H54 (cell line): ENCODE measurements at regions not wholly inside any gene's neighbourhood (a gene's known extent, or its start where the extent isn't known, plus 50 kb on each side); places are given as distances from the start of the nearest gene placed in this dataset.
"Not testable (repeated sequence)": the region's sequence is repeated elsewhere in the genome, so short reads cannot be mapped to it uniquely, and the experiment has no call there.

Experiments
- DNase-seq: peaks from one replicate; pipeline ENCODE4 v3.0.0; 2011; ENCODE audit warnings: low spot score, mixed read lengths; ENCODE audit not compliant: insufficient read length
- FAIRE-seq: peaks from 3 replicates; lab custom pipeline; 2011; peaks lifted over from hg19 to GRCh38; lab: Jason Lieb, UNC
- POLR2A ChIP-seq: IDR thresholded peaks from 2 replicates; pipeline ENCODE4 v1.6.1; 2011; ENCODE audit warnings: low read depth, mild to moderate bottlenecking, low read length

DNA sequence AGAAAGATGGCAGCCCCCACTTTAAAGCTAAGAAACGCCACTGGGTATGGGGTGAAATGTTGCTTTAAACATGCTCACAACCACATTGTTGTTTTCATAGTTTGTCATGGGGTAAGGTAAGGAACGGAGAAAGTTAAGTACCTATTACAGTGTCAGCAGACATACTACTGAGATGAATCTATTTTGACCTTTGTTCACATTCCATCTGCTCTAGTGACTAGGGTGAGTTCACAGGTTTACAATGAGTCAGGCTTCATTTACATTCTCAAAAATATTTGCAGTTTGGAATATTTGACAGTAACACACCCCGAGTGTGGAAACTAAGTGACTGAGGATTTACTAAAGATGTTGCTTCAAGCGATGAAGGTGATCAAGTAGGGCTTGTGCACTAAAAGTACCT is 428.7 kb upstream of the ACVR2A start:
- FAIRE-seq = peak; percentile 87
- no peak for TF ChIP-seq POLR2A
- DNase-seq = peak; percentile 12

DNA sequence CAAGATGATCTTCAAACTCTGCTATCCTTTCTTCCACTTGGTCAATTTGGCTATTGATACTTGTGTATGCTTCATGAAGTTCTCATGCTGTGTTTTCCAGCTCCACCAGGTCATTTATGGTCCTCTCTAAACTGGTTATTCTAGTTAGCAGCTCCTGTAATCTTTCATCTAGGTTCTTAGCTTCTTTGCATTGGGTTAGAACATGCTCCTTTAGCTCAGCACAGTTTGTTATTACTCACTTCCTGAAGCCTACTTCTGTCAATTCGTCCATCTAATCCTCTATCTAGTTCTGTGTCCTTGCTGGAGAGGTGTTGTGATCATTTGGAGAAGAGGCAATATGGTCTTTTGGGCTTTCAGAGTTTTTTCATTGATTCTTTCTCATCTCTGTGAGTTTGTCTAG is 430.2 kb upstream of the ACVR2A start:
- not testable (repeated sequence) for FAIRE-seq, DNase-seq

- no peak for TF ChIP-seq POLR2A
- DNase-seq (no peak), FAIRE-seq (no peak)
These were observed 436.5 kb upstream of the ACVR2A start for GRCh38 chr2:147408357-147408756.

DNA sequence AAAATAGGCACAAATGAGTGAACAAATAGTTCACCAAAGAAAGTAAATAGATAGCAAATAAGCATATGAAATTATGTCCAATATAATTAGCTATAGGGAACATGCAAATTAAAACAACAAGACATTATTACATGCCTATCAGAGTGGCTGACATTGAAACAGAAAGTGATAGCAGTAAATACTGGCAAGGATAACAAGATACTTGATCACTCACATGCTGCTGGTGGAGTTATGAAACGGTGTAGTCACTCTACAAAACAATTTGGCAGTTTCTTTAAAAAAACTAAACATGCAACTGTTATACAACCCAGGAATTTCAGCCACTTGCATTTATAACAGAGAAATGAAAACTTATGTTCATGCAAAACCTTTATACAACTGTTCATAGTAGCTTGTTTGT is 439.2 kb upstream of the ACVR2A start:
- FAIRE-seq = no peak

GRCh38 chr2:147398996-147399395 is 445.8 kb upstream of the ACVR2A start:
- TF ChIP-seq POLR2A = no peak
- DNase-seq (no peak), FAIRE-seq (no peak)

More for the DNA sequence above, 439.2 kb upstream of the ACVR2A start:
- no peak for TF ChIP-seq POLR2A
- DNase-seq = no peak

GRCh38 chr2:147398301-147398700 is 446.5 kb upstream of the ACVR2A start:
- no peak for DNase-seq
- FAIRE-seq = no peak

GRCh38 chr2:147396890-147397289 is 447.9 kb upstream of the ACVR2A start:
- FAIRE-seq = no peak
- DNase-seq = no peak
- TF ChIP-seq POLR2A = no peak

More at GRCh38 chr2:147398301-147398700, 446.5 kb upstream of the ACVR2A start:
- TF ChIP-seq POLR2A = no peak

GRCh38 chr2:147394179-147394790 is 450.5 kb upstream of the ACVR2A start:
- DNase-seq (no peak), FAIRE-seq (no peak)
- no peak for TF ChIP-seq POLR2A

DNA sequence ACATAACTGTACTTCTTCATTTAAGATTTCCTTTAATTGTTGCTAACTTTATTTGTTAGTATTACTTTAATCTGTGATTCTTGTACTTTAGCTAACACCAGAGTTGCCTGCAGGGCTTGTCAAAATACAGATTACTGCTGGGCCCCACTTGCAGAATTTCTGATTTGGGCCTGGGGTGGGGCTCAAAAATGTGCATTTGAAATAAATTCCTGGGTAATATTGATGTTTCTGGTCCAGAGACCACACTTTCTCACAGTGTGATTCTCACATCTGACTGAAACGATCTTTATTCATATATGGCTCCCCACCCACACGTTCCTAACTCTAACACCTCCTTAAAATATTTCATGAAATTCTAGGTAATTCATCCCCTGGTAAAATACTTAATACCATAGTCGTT is 452.6 kb upstream of the ACVR2A start:
- TF ChIP-seq POLR2A = no peak
- FAIRE-seq = no peak

DNA sequence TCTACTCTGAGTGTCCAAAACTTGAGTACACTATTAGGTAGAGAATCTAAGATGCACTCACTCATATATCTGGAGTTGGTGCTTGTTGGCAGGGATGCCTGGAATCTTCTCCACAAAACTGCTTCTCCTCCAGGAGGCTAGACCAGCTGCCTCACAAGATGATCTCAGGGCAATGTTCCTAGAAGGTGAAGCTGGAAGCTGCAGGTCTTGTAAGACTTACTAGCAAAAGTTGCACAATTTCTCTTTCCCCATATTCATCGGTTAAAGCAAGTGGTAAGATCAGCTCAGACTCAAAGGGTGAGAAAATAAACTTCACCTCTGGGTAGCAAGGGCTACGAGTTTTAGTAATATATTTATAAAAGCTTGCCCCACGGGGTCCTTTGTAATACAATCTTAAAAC is 454.4 kb upstream of the ACVR2A start:
- FAIRE-seq (no peak), DNase-seq (no peak)
- no peak for TF ChIP-seq POLR2A

More for the DNA sequence above, 452.6 kb upstream of the ACVR2A start:
- DNase-seq = no peak

- FAIRE-seq (no peak), DNase-seq (no peak)
- no peak for TF ChIP-seq POLR2A
These were observed 455.6 kb upstream of the ACVR2A start for GRCh38 chr2:147389218-147389617.

DNA sequence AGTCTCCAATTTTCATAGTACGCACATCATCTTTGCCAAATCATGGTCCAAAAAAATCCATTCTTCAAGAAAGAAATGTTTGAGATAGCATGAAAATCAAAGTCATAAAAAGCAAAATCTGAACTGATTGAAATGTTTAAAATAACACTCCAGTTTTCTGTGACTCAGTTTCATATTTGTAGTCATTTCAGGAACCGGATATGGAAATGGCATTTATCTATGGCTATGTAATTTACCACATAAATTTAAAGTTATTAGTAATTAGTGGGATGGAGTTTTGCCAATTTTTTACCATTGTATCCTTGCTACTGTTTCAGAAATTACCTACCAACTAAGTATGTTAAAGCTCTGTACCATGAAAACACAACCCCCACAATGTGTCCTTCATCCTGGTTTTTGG is 456.6 kb upstream of the ACVR2A start:
- TF ChIP-seq POLR2A = no peak
- FAIRE-seq = no peak

DNA sequence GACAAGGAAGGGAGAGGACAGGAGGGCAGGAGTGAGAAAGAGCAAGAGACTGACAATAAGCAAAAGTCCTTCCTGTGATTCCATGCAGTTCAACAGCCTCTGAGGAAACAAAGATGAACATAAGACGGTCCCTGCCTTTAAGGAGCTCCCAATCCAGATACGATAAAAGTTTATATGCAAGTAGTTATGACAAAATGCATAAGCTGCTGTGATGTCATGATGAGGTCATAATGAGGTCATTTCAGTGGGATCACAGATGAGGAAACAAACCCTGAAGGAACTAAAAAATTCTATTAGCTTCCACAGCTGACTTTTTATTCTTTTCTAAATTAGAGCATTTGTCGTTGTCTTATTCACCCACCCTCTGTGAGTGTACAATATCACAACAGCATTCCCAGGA is 458.5 kb upstream of the ACVR2A start:
- FAIRE-seq (no peak), DNase-seq (no peak)
- no peak for TF ChIP-seq POLR2A

More for the DNA sequence above, 456.6 kb upstream of the ACVR2A start:
- DNase-seq = no peak

DNA sequence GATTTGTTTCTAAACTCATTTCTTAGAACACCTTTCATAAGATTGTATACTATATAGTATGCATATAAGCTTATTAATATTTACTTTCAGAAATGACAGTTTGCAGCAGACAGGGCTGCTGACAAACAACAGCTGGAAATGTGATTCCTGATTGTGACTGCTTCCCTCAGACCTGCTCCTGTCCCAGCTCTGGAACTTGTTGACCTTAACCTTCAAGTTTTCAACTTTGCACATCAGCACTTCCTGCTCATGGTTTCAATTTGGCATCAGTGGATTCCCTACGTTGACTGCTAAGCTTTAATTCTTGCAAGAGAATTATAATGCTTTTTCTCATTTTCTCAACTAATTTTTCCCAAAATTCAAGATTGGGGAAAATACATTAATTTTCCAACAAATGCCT is 459.2 kb upstream of the ACVR2A start:
- DNase-seq = no peak
- FAIRE-seq = no peak
- TF ChIP-seq POLR2A = no peak

GRCh38 chr2:147384659-147385058 is 460.2 kb upstream of the ACVR2A start:
- DNase-seq = no peak
- FAIRE-seq = no peak
- no peak for TF ChIP-seq POLR2A
